Activated T-cell treated with anti-CD3 and anti-CD28 coated beads, Interleukin-2, amount 50 U/mL, for 4 hours (primary cell): ENCODE measurements at regions not wholly inside any gene's neighbourhood (a gene's known extent, or its start where the extent isn't known, plus 50 kb on each side); places are given as distances from the start of the nearest gene placed in this dataset.
"Not testable (repeated sequence)": the region's sequence is repeated elsewhere in the genome, so short reads cannot be mapped to it uniquely, and the experiment has no call there.

Source experiments
- ATAC-seq, 2 donors: fragments of 200-7000 bp; cut with Tn5 transposase; one replicate each; pipeline ENCODE4 v1.10.0; 2021
- DNase-seq: peaks from one replicate; pipeline ENCODE4 v3.0.0-alpha.2; 2020
- H3K27me3 Mint-ChIP-seq: one replicate; pipeline ENCODE4 v1.8.0; 2021; ENCODE audit warnings: low read depth, mixed read lengths
- H3K36me3 Mint-ChIP-seq: one replicate; pipeline ENCODE4 v1.8.0; 2022; ENCODE audit warnings: mixed read lengths; ENCODE audit not compliant: insufficient read depth
- H3K4me1 Mint-ChIP-seq: one replicate; pipeline ENCODE4 v1.8.0; 2021; ENCODE audit warnings: low read depth, mixed read lengths
- H3K4me3 Mint-ChIP-seq: one replicate; pipeline ENCODE4 v1.8.0; 2021; ENCODE audit warnings: mild to moderate bottlenecking, moderate library complexity, mixed read lengths
- H3K9me3 Mint-ChIP-seq: one replicate; pipeline ENCODE4 v1.8.0; 2021; ENCODE audit warnings: mixed read lengths

DNA sequence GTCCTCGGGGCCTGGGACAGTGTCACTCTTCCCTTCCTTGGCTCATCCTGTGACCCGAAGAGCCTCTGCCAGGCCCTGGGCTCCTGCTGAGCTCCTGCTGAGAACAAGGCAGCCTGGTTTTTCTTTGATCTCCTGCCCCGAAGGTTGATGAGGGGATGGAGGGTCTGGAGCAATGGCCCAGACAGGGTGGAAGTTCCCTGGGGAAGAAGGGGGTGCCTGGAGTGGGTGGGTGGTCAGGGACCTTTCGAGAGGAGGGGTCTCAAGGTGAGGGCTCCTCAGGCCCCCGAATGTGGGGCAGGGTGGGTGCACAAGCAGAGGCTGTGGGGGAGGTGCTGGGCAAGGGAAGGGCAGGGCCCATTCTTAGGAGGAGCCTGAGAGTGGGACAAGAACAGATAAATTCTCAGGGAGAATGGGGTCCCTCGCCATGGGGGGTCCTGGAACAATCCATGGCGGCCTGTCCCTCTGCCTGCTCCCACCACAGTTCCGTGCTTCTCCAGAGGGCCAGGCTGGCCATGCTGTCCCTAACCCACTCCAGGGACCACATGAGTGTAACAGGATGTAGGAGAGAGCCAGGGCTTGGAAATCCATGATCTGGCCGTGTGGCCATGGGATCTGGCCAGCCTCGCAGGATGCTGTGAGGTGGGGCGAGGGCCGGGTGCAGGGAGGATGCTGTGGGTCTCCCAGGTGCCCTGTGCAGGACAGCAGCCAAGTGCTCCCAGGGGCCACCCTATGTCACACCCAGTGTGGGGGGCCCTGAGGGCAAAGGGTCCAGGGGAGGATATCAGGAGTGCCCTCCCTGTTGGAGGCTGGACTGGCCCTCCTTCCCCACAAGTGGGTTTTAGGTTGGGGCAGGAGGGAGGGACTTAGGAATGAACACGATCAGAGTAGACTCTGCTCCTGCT lies 128.5 kb upstream of the LPCAT1 start:
- Mint-ChIP-seq H3K27me3 (peaks cover 51% of the 10 kb centered on the region), H3K4me3 (no peak overlapping the region), H3K9me3 (no peaks in the 10 kb centered on the region), H3K36me3 (no peaks in the 10 kb centered on the region), H3K4me1 (no peaks in the 10 kb centered on the region)
- ATAC-seq (no peak), DNase-seq (no peak)

DNA sequence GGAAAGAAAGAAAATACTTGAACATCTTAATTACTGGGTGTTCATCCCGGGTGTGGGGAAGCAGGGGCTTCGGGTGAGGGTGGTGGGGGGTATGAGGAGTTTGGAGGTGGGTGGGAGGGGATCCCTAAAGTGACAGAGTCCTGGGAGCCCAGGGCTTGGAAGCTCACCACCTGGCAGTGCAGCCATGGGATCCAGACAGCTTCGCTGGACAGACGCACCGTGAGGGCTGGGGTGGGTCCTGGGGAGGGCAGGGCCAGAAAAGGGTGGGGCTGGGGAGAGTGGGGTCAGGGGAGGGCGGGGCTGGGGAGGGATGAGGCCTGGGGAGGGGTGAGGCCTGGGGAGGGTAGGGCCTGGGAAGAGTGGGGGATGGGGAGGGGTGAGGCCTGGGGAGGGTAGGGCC lies 127.5 kb upstream of the LPCAT1 start:
- no peak for DNase-seq
- Mint-ChIP-seq H3K27me3 (peaks cover 55% of the 10 kb centered on the region), H3K9me3 (no peaks in the 10 kb centered on the region), H3K4me3 (no peak overlapping the region), H3K36me3 (no peaks in the 10 kb centered on the region), H3K4me1 (no peaks in the 10 kb centered on the region)
- no peak for ATAC-seq

DNA sequence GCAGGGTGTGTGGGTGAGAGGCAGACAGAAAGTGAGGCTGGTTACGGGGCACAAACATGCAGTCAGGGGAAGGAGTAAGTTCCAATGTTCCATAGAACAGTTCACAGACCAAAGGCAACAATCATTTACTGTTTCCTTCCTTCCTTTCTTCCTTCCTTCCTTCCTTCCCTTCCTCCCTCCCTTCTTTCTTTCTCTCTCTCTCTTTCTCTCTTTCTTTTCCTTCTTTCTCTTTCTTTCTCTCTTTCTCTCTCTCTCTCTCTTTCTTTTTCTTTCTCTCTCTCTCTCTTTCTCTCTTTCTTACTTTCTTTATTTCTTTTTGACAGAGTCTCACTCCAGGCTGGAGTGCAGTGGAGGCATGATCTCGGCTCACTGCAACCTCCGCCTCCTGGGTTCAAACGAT lies 125.8 kb upstream of the LPCAT1 start:
- no peak overlapping the region for H3K4me3 Mint-ChIP-seq
- no peaks in the 10 kb centered on the region for H3K9me3 Mint-ChIP-seq
- peaks cover 60% of the 10 kb centered on the region for H3K27me3 Mint-ChIP-seq
- H3K4me1 Mint-ChIP-seq = no peaks in the 10 kb centered on the region
- no peak for ATAC-seq
- no peaks in the 10 kb centered on the region for H3K36me3 Mint-ChIP-seq
- no peak for DNase-seq

DNA sequence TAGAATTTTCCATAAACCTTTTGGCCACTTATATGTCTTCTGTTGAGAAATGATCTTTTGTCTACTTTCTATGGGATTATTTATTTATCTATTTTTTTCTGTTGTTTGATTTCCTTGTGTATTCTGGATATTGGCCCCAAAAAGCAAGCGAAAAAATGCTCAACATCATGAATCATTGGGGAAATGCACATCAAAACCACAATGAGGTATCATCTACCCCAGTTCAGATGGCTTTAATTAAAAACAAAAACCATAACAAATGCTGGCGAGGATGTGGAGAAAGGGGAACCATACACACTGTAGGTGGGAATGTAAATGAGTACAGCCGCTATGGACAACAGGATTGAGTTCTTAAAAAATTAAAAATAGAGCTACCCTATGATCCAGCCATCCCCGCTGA lies 125.0 kb upstream of the LPCAT1 start:
- Mint-ChIP-seq H3K9me3 (no peaks in the 10 kb centered on the region), H3K4me3 (no peak overlapping the region), H3K4me1 (peaks cover 4% of the 10 kb centered on the region), H3K36me3 (no peaks in the 10 kb centered on the region), H3K27me3 (peaks cover 62% of the 10 kb centered on the region)
- DNase-seq (no peak), ATAC-seq (no peak)

DNA sequence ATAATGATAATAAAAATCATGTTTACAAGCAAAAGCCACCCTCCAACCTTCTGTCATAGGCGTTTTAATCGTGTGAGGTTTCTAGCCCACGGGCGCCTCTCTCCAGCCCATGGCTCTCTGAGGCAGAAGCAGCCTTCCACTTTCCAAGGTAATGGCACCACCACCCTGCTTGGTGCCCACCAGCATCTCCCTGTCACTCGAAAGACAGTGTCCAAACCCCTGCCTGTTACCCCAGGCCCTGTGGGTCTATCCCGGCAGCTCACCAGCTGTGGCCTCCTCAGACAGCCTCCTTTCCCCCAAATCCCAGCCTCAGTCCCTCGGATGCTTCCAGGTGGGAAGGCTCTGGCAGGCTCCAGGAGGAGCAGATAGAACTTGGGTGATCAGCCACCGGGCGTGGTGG lies 123.8 kb upstream of the LPCAT1 start:
- DNase-seq (no peak), ATAC-seq (no peak)
- Mint-ChIP-seq H3K9me3 (no peaks in the 10 kb centered on the region), H3K4me3 (no peak overlapping the region), H3K36me3 (no peaks in the 10 kb centered on the region), H3K4me1 (peaks cover 5% of the 10 kb centered on the region), H3K27me3 (peaks cover 56% of the 10 kb centered on the region)

DNA sequence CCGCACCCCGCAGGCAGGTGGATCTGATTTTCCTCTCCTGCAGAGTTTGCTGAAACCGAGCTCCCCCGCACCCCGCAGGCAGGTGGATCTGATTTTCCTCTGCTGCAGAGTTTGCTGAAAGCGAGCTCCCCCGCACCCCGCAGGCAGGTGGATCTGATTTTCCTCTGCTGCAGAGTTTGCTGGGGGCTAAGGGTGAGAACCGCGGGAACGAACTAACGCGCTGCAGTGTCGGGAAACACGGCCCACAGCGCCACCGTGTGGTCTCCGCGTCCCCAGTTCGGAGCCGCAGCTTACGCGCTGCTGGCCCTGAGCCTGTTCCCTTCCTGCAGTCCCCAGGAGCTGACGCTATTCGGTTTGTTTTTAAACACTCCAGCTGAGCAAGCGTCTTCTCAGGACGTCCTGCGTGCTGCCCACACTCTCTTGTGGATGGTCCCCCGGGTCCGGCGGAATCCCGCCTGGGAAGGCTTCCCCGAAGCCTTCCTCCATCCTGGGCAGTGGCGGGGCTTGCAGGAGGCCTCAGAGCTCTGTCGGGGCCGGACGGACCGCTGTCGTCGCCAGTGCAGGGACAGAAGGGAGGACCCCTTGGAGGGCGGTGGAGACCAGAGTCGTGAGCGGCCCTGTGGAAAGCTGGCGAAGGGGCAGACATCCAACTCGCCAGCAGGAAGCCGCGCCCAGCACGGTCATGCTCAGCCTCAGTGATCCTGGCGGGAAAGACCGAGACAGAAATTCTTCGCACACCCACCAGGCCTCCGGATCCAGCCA lies 121.2 kb upstream of the LPCAT1 start:
- H3K4me1 Mint-ChIP-seq = peaks cover 9% of the 10 kb centered on the region
- ATAC-seq (peak; percentile 91 to 94), DNase-seq (peak; percentile 80)
- H3K9me3 Mint-ChIP-seq = no peaks in the 10 kb centered on the region
- H3K27me3 Mint-ChIP-seq = peaks cover 46% of the 10 kb centered on the region
- H3K36me3 Mint-ChIP-seq = no peaks in the 10 kb centered on the region
- H3K4me3 Mint-ChIP-seq = peak overlapping the region; percentile 29

DNA sequence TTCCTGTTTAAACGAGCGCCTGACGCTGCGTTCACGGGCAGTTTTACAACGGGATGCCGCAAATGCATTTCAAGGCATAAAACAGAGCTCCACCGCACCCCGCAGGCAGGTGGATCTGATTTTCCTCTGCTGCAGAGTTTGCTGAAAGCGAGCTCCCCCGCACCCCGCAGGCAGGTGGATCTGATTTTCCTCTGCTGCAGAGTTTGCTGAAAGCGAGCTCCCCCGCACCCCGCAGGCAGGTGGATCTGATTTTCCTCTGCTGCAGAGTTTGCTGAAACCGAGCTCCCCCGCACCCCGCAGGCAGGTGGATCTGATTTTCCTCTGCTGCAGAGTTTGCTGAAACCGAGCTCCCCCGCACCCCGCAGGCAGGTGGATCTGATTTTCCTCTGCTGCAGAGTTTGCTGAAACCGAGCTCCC lies 120.6 kb upstream of the LPCAT1 start:
- not testable (repeated sequence) for H3K36me3 Mint-ChIP-seq, H3K4me3 Mint-ChIP-seq, H3K4me1 Mint-ChIP-seq, ATAC-seq, DNase-seq, H3K9me3 Mint-ChIP-seq
- peaks cover 42% of the 10 kb centered on the region for H3K27me3 Mint-ChIP-seq

DNA sequence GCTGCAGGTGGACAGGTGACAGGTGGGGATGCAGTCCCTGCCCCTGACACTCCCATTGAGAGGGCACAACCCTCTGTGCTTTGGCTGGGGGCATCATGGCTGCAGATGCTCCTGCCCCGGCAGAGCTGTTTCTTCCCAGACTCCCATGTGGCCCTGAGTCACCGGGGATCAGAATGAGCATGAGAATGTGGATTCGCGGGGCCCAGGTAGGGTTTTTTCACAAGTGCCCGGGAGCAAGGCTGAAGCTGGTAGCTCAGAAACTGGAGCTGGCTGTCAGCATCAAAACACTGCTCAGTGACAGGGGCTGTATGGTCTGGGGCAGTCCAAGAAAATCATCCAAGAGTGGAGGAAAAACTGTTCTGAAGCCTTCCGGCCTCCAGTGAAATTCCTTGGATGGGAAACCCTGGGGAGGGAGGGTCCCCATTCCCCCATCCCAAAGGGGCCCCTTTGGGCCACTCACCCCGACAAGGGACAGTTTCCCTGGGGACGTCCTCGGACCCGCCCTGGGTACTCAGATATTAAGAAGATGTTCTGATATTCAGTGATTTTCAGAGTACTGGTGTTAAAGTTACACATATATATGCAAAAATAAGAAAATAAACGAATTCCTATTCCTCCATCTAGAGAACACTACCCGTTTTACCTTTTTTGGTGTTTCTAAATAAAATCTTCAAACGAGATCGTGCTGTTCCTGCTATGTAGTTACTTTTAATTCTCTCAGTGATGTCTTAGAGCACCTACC lies 120.1 kb upstream of the LPCAT1 start:
- H3K27me3 Mint-ChIP-seq = peaks cover 41% of the 10 kb centered on the region
- H3K4me3 Mint-ChIP-seq = no peak overlapping the region
- DNase-seq (no peak), ATAC-seq (no peak)
- no peaks in the 10 kb centered on the region for H3K36me3 Mint-ChIP-seq
- peaks cover 9% of the 10 kb centered on the region for H3K4me1 Mint-ChIP-seq
- no peaks in the 10 kb centered on the region for H3K9me3 Mint-ChIP-seq

DNA sequence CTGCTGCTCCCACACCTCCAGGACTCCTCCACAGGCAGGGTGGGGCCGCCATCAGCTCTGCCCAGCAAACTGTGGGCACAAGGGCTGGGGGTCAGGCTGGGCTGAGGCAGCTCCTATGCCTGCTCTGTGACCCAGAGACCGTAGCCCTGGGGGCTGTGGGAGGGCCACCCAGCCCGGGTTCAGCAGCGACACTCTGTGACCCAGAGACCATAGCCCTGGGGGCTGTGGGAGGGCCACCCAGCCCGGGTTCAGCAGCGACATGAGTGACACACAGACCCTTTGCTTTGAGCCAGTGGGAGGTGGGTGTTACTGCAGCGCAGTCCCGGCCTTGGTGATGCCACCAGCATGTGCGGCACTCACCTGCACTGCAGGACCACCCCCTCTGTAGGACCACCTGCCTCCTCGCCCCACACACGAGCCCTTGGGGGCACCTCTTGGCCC lies 118.9 kb upstream of the LPCAT1 start:
- no peak for ATAC-seq
- H3K4me3 Mint-ChIP-seq = no peak overlapping the region
- no peaks in the 10 kb centered on the region for H3K9me3 Mint-ChIP-seq

DNA sequence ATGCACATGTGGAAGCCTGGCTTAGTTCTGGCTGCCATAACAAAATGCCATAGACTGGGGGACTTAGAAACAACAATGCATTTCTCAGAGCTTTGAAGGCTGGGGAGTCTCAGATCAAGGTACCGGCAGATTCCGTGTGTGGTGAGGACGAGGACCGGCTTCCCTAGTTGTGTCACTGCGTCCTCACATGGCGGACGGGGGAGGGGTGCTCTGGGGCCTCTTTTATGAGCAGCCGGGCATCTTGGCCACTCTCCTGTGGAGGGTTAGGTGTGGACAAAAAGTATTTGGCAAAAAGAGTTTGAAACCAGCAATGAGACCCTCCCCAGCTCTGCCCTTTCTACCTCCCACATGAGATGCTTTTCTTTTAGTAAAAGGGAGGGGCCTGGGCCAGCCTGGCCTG lies 118.5 kb upstream of the LPCAT1 start:
- Mint-ChIP-seq H3K27me3 (peaks cover 38% of the 10 kb centered on the region), H3K4me1 (peaks cover 9% of the 10 kb centered on the region), H3K4me3 (no peak overlapping the region), H3K36me3 (no peaks in the 10 kb centered on the region), H3K9me3 (no peaks in the 10 kb centered on the region)
- no peak for DNase-seq
- no peak for ATAC-seq

More for the DNA sequence above, 118.9 kb upstream of the LPCAT1 start:
- Mint-ChIP-seq H3K4me1 (peaks cover 9% of the 10 kb centered on the region), H3K36me3 (no peaks in the 10 kb centered on the region), H3K27me3 (peaks cover 39% of the 10 kb centered on the region)
- no peak for DNase-seq

DNA sequence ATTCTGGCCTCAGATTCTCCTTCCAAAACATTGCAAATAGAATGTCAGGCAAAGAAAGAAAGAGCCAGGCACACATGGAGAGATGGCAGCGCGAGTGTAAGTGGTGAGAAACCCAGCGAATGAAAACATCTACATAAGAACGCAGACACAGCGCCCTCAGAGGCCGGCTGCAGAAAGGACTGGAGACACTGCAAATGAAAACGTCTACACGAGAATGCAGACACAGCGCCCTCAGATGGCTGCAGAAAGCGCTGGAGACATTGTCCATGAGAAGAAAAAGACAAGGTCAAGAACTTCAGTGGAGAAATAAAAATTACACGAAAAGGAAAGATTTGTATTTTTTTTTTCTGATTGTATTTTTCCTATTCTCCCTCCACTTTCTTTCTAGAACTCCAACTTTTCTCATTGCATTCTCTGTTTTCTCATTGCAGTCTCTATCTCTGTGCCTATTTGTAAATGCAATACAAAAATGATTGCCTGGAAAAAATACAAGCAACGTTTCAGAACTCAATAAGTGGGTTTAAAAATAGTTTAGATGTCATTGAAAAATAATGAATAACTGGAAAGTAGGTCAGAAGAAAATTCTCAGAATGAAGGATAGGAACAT lies 117.9 kb upstream of the LPCAT1 start:
- H3K36me3 Mint-ChIP-seq = no peaks in the 10 kb centered on the region
- peaks cover 9% of the 10 kb centered on the region for H3K4me1 Mint-ChIP-seq
- peak; percentile 45 for DNase-seq
- no peaks in the 10 kb centered on the region for H3K9me3 Mint-ChIP-seq
- peak overlapping the region; percentile 8 for H3K4me3 Mint-ChIP-seq
- H3K27me3 Mint-ChIP-seq = peaks cover 32% of the 10 kb centered on the region
- peak; percentile 68 to 84 for ATAC-seq

DNA sequence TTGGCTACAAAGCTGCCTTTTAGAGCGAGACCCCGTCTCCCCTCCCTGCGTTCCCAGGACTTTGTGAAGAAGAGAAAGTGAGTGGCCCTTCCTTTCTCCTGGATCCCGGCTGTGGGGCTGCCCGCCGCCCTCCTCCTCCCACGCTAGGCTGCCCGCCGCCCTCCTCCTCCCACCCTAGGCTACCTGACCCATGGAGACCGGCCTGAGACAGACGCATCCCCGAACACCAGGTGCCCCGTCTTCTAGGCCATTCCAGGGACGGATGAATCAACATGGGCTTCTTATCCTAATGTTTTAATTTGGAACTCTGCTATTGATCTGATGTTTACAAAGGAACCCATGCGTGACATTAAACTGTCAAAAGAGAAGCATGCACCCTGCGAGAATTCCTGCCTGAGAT lies 117.3 kb upstream of the LPCAT1 start:
- no peak for DNase-seq
- no peaks in the 10 kb centered on the region for H3K36me3 Mint-ChIP-seq
- no peak for ATAC-seq
- peak overlapping the region; percentile 8 for H3K4me3 Mint-ChIP-seq
- H3K27me3 Mint-ChIP-seq = peaks cover 29% of the 10 kb centered on the region
- H3K9me3 Mint-ChIP-seq = no peaks in the 10 kb centered on the region
- peaks cover 9% of the 10 kb centered on the region for H3K4me1 Mint-ChIP-seq

DNA sequence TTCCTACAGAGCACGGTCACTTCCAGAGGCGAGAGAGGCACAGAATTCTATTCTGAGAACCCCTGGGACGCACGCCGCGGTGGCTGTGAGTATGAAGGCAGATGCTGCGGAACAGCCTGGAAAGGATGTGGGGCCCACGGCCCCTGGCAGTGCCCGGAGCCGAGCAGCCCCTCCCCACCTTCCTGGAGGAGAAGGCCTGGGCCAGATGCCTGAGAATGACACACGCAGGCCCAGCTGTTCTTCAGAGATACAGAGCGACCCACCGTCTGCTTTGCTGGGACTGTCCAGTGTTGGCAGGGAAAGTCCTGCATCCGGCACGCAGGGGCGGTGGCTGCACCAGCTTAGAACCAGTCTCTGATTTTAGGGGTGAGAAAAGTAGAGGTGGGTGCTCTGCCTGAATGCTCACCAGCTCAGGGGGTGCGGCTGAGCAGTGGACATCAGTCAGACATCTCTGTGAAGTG lies 116.7 kb upstream of the LPCAT1 start:
- ATAC-seq (no peak), DNase-seq (no peak)
- H3K27me3 Mint-ChIP-seq = peaks cover 24% of the 10 kb centered on the region
- peaks cover 13% of the 10 kb centered on the region for H3K4me1 Mint-ChIP-seq
- H3K9me3 Mint-ChIP-seq = no peaks in the 10 kb centered on the region
- H3K4me3 Mint-ChIP-seq = no peak overlapping the region
- H3K36me3 Mint-ChIP-seq = no peaks in the 10 kb centered on the region

DNA sequence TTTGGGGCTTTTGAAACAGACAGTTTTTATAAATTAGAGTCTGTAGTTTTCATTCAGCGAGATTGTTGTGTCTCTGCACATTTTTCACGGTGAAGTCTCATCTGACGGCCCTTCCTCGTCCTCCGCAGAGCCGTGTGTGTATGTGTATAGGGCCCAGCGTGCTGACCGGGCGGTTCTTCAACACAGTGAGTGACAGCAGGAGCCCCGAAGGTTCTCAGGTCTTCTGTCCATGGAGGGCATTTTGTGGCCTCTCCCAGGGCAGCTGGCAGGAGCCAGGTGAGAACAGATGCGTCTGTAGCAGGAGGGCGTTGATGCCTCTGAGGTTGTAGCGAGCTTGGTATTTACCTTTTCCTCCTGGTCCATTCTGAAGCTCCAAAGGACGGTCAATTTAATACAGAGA lies 116.0 kb upstream of the LPCAT1 start:
- peaks cover 17% of the 10 kb centered on the region for H3K27me3 Mint-ChIP-seq
- no peaks in the 10 kb centered on the region for H3K9me3 Mint-ChIP-seq
- no peak overlapping the region for H3K4me3 Mint-ChIP-seq
- H3K36me3 Mint-ChIP-seq = no peaks in the 10 kb centered on the region
- DNase-seq = no peak
- peaks cover 19% of the 10 kb centered on the region for H3K4me1 Mint-ChIP-seq
- ATAC-seq = no peak
